Right lobe of liver (tissue), 4 donors: ENCODE measurements at regions not wholly inside any gene's neighbourhood (a gene's known extent, or its start where the extent isn't known, plus 50 kb on each side); places are given as distances from the start of the nearest gene placed in this dataset.

Source experiments
- POLR2A ChIP-seq: fragments of 450-650 bp; IDR thresholded peaks from one replicate; pipeline ENCODE4 v1.6.1; 2017; ENCODE audit warnings: antibody characterized with exemption, mild to moderate bottlenecking
- TF ChIP-seq, protein P1 (sequence below), 4 donors: fragments of 200-600 bp in 3 of 4; fragments of 450-650 bp in 1 of 4; IDR thresholded peaks; one replicate each; pipeline versions ENCODE4 v1.5.1 to v1.8.0; 2016 to 2022; ENCODE audit warnings: antibody characterized with exemption in 4 of 4, mild to moderate bottlenecking in 2 of 4
- donor health status: DM: no; HTN: no; CAD: no.
- donor health status: DM: no; HTN: no; CAD: no.
- donor health status: DM: no; HTN: yes; CAD: no.

DNA sequence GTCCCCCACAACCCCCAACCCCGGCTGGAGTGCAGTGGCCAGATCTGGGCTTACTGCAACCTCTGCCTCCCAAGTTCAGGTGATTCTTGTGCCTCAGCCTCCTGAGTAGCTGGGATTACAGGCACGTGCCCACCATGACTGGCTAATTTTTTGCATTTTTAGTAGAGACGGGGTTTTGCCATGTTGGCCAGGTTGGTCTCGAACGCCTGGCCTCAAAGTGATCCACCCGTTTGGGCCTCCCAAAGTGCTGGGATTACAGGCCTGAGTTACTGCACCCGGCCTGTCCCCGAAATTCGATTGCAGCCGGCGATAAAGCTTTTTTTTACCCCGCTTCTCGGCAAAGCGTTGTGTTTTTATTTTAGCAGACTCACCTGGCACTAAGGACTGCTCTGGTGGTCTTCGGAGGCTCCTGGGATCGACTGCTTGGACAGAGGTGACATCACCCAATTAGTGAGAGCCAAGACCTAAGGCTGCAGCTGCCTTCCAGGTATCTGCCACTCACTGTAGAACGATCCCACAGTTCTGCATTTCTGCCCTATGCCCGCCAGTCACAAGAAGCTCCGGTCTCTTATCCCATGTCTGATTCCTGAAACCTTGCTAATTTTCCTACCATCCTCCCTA lies 82.2 kb upstream of the ARL4D start:
- TF ChIP-seq, protein P1, sequence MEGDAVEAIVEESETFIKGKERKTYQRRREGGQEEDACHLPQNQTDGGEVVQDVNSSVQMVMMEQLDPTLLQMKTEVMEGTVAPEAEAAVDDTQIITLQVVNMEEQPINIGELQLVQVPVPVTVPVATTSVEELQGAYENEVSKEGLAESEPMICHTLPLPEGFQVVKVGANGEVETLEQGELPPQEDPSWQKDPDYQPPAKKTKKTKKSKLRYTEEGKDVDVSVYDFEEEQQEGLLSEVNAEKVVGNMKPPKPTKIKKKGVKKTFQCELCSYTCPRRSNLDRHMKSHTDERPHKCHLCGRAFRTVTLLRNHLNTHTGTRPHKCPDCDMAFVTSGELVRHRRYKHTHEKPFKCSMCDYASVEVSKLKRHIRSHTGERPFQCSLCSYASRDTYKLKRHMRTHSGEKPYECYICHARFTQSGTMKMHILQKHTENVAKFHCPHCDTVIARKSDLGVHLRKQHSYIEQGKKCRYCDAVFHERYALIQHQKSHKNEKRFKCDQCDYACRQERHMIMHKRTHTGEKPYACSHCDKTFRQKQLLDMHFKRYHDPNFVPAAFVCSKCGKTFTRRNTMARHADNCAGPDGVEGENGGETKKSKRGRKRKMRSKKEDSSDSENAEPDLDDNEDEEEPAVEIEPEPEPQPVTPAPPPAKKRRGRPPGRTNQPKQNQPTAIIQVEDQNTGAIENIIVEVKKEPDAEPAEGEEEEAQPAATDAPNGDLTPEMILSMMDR (IDR thresholded peaks at IDR 0.05): no peak
- TF ChIP-seq POLR2A: no peak
